Cortex of kidney (tissue), 1 donor: ENCODE measurements at regions not wholly inside any gene's neighbourhood (a gene's known extent, or its start where the extent isn't known, plus 50 kb on each side); places are given as distances from the start of the nearest gene placed in this dataset.
"Not testable (repeated sequence)": the region's sequence is repeated elsewhere in the genome, so short reads cannot be mapped to it uniquely, and the experiment has no call there.

Experiments used
- DNase-seq: peaks from one replicate; lab custom pipeline; 2025; lab: John Stamatoyannopoulos, UW

DNA sequence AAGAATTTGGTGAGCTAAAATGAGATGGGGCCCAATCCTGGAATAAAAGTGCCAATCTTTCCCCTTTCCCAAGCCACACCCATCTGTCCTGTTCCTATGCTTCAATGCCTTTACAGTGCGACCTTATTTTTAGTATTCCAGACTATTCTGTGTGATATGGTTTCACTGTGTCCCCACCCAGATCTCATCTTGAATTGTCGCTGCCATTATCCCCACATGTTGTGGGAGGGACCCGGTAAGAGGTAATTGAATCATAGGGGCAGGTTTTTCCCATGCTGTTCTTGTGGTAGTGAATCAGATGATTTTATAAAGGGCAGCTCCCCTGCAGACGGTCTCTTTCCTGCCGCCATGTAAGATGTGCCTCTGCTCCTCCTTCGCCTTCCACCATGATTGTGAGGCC is 129.3 kb upstream of the KIF26B start:
- DNase-seq = no peak

DNA sequence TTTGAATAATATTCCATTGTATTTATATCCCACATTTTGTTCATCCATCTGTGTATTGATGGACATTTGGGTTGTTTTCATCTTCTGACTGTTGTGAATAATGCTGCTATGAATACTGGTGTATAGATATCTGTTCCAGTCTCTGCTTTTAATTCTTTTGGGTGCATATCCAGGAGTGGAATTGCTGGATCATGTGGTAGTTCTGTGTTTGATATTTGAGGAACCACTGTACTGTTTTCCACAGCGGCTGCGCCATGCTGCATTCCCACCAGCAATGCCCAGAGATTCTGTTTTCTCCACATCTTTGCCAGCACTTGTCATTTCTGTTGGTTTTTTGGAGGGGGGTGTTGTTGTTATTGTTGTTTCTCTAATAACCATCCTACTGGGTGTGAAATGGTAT is 131.6 kb upstream of the KIF26B start:
- DNase-seq = no peak

DNA sequence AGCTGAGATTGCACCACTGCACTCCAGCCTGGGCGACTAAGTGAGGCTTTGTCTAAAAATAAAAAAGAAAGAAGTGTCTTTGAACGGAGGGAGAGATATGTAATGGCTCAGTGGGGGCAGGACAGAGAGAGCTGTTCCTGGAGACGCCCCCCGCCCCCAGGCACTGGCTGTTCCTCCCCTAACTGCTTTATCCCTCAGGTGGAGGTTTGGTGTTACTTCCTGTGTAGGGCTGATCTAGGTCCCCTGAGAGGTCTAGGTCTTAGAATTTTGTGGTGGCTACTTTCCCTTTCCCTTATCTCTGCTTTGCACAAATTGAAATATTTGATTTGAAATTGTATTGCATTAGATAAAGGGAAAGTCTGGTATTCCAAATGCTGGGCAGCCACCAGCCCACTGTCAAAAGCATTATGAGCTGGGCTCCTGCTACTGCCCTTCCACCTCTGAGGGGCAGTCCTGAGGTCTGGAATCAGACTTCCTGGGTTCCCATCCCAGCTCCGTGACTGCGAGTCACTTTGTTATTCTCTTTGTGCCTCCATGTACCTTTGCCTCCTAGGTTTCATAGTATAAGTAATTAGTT is 134.8 kb upstream of the KIF26B start:
- no peak for DNase-seq

DNA sequence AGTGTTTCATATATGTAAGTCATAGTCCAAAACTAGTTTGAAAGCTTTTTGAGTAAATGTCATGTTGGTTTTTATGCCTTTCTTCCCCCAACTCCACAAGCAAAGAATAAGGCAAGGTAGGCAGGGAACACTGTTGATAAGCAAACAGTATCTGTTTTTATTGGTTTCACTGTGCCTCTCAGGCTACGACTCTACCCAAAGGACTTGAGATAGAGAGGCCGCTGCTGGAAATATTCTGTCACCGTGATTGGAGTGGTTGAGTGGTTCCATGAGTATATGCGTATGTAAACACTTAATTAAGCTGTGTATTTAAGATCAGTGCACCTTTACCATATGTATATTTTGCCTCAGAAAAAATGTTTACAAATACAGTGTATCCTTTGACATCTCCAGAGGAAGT is 138.1 kb upstream of the KIF26B start:
- no peak for DNase-seq

DNA sequence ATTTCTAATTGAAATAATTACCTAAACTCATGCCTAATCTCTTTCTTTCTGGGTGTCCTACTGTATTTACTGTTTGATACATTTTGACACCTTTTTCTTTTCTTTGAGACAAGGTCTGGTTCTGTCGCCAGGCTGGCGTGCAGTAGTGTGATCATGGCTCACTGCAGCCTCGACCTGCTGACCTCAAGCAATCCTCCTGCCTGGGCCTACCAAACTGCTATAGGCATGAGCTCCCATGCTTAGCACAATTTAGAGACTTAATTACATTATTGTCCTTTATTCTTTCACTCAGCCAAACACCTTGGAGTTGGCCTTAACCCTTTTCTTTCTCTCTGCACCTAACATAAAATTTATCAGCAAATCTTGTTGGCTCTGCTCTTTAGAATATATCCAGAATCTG is 139.8 kb upstream of the KIF26B start:
- no peak for DNase-seq

DNA sequence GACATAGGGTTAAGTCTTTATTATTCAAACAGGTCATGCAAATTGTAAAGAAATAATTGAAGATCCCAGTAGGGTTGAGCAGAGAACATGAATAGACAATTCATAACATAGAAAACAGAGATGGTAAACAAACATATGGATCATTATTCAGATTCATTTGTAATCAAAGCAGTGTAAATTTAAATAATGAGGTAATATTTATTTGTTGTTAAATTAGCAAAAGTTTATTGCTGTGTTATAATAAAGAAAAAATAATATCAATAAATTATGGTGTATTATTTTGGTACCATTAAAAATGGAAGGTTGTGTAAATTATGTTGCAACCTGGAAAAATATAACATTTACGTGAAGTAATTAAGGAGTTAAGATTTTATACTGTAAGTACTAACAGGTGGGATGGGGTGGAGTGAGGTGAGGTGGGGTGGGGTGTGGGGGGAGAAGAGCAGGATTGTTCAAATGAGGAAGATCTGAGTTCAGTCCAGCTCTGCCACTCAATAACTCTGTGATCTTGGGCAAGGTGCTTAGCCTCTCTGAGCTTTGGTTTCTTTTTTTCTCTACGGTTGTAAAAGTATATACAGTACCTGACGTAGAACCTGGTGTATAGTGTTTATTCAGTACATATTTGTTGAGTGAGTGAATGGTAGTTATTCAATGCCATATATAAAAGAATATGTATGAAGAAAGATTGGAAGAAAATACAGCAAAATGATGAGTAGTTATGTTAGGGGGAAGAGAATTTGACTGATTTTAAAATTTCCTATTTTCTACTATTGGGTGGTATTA is 140.3 kb upstream of the KIF26B start:
- no peak for DNase-seq

DNA sequence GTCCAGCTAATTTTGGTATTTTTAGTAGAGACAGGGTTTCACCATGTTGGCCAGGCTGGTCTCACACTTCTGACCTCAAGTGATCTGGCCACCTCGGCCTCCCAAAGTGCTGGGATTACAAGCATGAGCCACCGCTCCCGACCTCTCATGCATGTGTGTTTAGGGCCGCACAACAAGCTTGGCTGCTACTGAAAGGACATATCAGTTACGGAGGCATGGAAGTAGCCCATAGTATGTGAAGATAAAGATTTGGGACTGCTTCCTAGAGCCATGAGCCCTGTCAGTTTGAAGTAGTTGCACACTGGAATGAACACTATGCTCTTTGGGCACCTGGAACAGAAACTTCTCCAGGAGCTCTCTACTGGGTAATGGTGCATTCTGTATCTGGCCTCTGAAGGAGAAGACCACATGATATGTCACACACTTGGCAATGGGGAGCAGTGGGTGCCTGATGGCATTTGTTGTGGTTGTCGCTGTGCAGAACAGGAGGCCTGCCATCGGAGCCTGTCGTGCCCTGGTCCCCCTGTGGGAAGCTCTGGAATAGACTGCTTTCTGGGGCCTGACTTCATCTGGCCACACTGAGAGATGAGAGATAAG is 144.7 kb upstream of the KIF26B start:
- DNase-seq = no peak

DNA sequence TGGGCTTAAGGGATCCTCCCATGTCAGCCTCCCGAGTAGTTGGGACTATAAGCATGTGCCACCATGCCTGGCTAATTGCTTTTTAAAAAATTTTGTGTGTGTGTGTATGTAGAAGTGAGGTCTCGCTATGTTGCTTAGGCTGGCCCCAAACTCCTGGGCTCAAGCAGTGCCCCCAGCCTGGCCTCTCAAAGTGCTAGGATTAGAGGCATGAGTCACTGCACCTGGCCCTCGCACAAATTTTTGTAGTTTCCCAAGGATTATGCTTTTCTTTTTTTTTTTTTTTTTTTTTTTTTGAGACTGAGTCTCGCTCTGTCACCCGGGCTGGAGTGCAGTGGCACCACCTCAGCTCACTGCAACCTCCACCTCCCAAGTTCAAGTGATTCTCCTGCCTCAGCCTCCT is 144.4 kb upstream of the HNRNPU start:
- DNase-seq = no peak

DNA sequence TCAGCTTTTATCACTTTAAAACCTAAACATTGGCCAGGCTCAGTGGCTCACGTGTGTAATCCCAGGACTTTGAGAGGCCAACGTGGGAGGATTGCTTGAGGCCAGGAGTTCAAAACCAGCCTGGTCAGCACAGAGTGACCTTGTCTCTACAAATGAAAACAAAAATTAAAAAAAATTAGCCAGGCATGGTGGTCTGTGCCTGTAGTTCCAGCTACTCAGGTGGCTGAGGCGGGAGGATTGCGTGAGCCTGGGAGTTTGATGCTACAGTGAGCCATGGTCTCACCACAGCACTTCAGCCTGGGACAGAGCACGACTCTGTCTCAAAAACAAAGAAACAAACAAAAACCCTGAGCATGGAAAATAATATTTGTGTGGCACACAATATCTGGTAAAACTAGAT is 143.5 kb upstream of the HNRNPU start:
- no peak for DNase-seq

DNA sequence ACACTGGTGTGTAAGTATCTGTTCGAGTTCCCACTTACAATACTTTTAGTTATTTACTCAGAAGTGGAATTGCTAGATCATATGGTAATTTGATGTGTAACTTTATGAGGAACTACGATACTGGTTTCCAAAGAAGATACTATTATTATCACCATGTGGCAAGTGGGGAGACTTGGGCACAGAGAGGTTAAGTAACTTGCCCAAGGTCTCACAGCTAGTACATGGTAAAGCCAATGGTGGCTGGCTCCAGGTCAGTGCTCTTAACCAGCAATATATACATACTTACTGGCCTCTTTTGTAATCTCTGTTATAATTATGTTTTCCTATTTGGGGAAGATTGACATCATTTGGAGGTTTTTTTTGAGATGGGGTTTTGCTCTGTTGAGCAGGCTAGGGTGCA is 138.9 kb upstream of the HNRNPU start:
- DNase-seq = no peak

DNA sequence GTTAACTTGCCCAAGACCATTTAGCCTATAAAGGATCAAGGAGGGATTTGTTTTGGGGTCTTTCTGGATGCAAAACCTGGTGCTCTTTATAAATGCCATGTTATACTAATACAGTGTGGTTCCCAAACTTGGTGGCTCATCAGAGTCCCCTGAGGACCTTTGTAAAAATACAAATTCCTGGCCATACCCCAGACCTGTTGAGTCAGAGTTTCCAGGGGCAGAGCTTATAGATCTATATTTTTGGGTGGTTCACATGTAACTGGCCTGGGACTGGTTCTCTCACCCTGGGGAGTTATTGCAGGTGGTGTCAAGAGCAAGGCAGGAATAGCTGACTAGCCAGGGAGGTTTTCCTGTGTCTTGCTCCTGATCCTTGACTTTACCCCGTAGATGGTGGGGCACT is 136.9 kb upstream of the HNRNPU start:
- DNase-seq = no peak

DNA sequence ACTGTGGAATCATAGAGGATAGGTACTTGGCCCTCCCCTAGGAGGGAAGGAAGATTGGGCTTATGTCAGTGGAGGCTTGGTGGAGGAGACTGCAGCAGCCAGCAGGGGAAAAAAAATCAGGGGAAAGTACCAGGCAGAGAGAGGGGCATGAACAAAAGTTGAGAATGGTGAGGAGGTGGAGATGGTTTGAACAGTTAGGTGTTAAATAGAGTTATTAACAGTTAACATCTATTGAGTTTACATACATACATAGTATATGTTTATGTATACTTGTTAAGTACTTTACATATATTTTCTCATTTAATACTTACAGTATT is 136.5 kb upstream of the HNRNPU start:
- DNase-seq = no peak

DNA sequence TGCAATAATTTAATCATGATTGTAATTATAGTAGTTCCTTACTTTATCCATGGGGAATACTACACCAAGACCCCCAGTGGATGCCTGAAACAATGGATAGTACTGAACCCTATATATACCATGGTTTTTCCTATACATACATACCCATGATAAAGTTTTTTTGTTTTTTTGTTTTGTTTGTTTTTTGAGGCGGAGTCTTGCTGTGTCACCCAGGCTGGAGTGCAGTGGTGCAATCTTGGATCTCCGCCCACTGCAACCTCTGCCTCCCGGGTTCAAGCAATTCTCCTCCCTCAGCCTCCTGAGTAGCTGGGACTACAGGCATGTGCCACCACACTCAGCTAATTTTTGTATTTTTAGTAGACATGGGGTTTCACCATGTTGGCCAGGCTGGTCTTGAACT is 135.3 kb upstream of the HNRNPU start:
- DNase-seq = not testable (repeated sequence)

DNA sequence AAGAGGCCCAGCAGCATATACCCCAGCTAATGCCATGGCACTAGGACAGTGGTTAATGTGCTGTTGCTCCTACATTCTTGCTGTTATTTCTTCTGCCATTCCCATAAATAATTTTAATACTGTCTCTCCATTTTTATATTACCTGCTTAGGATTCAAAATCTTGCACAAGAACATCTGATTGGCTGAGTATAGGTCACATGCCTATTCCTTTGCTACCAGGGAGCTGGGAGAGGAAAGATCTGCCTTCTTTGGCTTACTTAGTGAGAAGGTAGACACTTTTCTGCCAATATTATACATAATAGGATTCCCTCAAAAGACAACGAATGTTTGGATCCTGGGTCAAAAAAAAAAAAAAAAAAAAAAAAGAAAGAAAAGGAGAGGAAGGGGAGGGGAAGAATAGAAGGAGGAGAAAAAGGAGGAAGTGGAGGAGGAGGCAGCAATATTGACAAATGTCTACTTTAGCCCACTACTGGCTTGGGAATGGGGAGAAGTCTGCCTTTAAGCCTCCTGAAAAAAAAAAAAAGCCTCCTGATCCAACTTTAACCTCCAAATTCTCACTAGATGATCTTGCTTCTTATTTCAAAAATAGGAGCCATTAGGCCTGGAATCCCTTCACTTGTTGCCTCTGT is 134.5 kb upstream of the HNRNPU start:
- no peak for DNase-seq

DNA sequence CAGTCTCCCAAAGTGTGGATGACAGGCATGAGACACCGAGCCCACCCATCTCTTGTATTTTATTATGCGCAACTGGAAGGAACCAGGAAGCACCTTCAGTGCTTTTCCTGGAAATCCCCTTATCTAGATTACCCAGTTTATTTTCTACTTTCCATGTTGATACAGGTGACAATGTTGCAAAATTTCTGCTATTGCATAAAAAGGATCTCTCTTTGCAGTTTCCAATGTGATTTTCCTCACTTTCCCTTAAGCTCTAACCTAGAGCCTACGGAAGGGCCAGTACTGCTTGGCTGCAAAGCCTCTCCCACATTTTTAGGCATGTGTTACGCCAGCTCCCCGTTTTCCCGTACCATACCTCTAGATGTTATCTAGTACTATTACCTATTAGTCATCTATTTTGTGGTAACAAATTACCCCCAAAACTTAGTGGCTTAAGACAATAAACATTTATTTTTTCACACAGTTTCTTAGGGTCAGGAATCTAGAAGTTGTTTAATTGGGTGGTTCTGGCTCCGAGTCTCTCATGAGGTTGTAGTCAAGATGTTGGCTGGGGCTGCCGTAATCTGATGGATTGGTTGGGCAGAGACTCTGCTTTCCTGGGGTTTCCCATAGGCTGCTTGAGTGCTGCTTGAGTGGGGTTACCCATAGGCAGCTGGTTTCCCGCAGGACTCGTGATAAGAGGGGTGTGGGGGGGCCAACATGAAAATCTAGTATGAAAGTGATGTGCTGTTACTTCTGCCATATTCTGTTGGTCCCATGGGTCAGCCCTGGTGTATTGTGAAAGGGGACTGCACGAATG is 131.5 kb upstream of the HNRNPU start:
- DNase-seq = no peak

DNA sequence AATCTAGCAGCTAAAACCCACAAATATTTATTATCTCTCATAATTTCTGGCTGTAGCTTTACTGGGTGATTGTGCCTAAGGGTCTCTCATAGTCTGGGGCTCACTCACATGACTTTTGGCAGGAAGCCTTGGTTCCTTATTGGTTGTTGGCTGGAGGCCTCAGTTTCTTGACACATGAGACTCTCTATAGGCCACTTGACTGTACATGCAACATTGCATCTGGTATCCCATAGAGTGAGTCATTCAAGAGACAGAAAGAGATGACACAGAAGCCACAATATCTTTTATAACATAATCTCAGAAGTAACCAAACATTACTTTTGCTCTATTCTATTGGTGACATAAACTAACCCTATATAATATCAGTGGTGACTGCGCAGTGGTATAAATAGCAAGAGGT is 128.5 kb upstream of the HNRNPU start:
- no peak for DNase-seq

DNA sequence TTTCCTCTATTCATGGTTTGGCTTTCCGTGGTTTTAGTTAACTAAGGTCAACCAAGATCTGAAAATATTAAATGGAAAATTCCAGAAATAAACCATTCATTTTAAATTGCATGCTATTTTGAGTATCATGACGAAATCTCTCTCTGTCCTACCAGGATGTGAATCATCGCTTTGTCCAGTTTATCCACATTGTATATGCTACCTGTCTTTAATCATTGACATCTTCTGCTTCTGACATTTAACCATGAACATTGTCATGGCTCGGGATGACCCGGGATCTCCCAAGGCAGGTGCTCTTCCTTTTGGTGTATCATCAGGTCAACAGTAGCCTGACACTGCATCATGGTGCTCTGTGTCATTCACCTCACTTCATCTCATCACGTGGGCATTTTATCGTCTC is 125.5 kb upstream of the HNRNPU start:
- DNase-seq = no peak

DNA sequence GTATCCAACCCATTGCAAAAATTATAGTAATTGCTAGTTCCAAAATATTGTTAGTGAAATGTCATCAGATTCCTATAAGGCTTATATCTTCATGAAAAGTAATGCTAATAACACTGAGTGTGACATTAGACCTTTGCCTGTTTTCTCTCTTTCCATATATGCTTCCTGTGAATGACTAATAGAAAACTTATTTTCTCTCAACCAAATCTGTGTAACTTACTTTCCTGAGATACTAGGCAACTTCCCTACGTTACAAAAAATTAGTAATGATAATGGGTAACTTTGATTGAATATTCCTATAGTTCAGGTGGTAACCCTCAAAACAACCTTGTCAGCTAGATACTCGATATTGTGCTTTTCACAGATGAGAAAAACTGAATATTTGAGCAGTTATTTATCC is 124.2 kb upstream of the HNRNPU start:
- no peak for DNase-seq

DNA sequence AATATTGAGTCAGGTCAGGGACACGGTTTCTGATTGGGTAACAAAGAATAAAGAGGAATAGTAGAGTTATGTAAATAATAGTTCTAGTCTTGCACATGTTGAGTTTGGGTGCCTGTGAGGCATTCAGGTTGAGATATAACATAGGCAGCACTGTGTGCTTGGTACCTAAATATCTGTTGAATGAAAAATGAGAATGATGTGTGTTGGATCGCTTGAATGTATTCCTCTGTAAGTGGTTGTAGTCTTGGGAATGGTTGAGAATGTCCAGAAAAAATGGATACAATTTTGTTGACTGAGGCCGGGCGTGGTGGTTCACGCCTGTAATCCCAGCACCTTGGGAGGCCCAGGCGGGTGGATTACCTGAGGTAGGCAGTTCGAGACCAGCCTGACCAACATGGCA is 116.3 kb upstream of the HNRNPU start:
- DNase-seq = no peak

DNA sequence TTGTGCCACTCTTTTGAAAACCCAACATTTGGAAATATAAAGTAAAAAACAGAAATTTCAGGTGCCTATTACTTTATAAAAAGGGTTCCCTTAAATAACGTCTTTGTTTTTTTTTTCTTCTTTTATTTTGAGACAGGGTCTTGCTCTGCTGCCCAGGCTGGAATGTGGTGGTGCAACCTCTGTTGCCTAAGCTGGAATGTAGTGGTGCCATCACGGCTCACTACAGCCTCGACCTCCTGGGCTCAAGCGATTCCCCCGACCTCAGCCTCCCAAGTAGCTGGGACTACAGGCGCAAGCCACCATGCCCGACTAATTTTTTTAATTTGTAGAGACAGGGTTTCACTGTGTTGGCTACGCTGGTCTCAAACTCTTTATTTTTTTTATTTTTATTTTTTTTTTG is 110.2 kb upstream of the HNRNPU start:
- DNase-seq = no peak

DNA sequence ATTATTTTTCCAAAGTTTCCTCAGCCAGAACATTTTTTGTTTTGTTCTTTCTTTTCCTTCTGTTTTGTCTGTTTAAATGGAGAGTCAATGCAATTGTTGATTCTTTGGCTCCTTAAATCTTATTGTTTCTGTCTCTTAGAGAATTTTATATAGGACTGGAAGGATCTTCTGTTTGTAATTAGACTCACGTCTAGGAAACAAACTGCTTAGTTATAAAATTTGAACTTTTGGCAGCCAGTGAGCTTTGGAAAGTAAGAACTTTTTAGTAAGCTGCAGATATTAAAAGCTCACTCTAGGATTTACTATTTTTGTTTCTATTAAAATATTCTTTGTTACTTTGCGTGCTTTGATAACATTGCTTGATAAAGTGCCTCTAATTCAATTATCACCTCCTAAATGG is 109.8 kb upstream of the HNRNPU start:
- no peak for DNase-seq

DNA sequence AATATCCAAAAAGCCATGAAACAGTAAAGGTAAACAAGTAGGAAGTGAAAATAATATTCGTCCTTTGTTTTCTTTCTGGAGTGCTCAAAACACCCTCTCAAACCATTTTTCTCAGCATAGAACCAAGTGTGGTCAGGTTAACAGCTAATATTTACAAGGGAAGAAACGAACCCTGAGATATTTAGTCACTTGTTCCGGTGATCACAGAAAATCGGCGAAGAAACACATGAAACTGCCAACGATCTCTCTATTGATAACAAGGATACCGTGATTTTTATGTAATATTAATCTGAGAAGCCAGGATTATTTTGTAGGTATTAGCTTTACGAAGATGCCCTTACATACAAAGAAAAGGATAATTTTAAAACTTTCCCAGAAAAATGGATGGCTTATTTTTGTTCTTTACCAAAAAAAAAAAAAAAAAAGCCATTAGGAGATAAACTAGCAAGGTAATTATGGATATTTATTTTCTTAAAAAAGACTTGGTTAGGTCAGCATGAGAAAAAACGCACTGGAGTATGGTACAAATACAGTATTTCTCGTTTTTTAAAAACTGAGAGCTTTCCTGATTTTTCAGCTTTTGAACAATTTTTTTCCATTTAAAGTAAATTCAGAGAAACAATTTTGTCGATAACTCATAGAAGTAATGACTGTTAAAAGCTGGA is 107.3 kb upstream of the HNRNPU start:
- DNase-seq = no peak
